ENCODE measurements at regions not wholly inside any gene's neighbourhood (a gene's known extent, or its start where the extent isn't known, plus 50 kb on each side); places are given as distances from the start of the nearest gene placed in this dataset.

GRCh38 chr20:24212494-24212893 is 223.9 kb upstream of the GGTLC1 start:
- TF ChIP-seq GATA3 (IDR thresholded peaks at IDR 0.05; ENCODE audit: low read depth, low read length) (no peak), GATA2 (IDR thresholded peaks at IDR 0.05; ENCODE audit: low read depth, low read length) (no peak)

Measured in SH-SY5Y (cell line).